Heart left ventricle (tissue), 16 donors: ENCODE measurements at regions not wholly inside any gene's neighbourhood (a gene's known extent, or its start where the extent isn't known, plus 50 kb on each side); places are given as distances from the start of the nearest gene placed in this dataset.

Experiments
- ATAC-seq, 4 donors: fragments of 200-7000 bp; cut with Tn5 transposase; one replicate each; pipeline ENCODE4 v1.9.1; 2020 to 2022; ENCODE audit warnings: moderate library complexity in 4 of 4, mild to moderate bottlenecking in 3 of 4, moderate number of reproducible peaks in 1 of 4
- DNase-seq, 5 donors: peaks; one replicate each; pipeline ENCODE4 v3.0.0-alpha.2; 2020
- H3K27ac ChIP-seq, 12 donors: fragments of 200-600 bp; sonication (generic) in 4 of 12; one replicate each; pipeline versions ENCODE4 v1.5.0 to v1.8.0; 2016 to 2022; ENCODE audit warnings: mild to moderate bottlenecking in 2 of 12
- H3K27me3 ChIP-seq, 9 donors: fragments of 200-600 bp; sonication (generic) in 2 of 9; one replicate each; pipeline versions ENCODE4 v1.5.1 to v1.8.0; 2016 to 2022; ENCODE audit warnings: mild to moderate bottlenecking in 3 of 9
- H3K36me3 ChIP-seq, 9 donors: fragments of 200-600 bp; sonication (generic) in 2 of 9; one replicate each; pipeline versions ENCODE4 v1.5.0 to v1.8.0; 2018 to 2022; ENCODE audit warnings: mild to moderate bottlenecking in 2 of 9
- H3K4me1 ChIP-seq, 12 donors: fragments of 200-600 bp; sonication (generic) in 4 of 12; one replicate each; pipeline versions ENCODE4 v1.5.0 to v1.8.0; 2016 to 2022; ENCODE audit warnings: mild to moderate bottlenecking in 3 of 12
- H3K4me3 ChIP-seq, 12 donors: fragments of 200-600 bp; sonication (generic) in 4 of 12; one replicate each; pipeline versions ENCODE4 v1.5.0 to v1.8.0; 2017 to 2022; ENCODE audit warnings: mild to moderate bottlenecking in 9 of 12, moderate library complexity in 4 of 12
- H3K9me3 ChIP-seq, 12 donors: fragments of 200-600 bp; sonication (generic) in 4 of 12; one replicate each; pipeline versions ENCODE4 v1.5.0 to v1.8.0; 2016 to 2022; ENCODE audit warnings: mild to moderate bottlenecking in 1 of 12
- CTCF ChIP-seq, 12 donors: fragments of 200-600 bp; sonication (generic) in 4 of 12; IDR thresholded peaks; one replicate each; pipeline versions ENCODE4 v1.5.0 to v1.8.0; 2018 to 2022; ENCODE audit warnings: antibody characterized with exemption in 12 of 12, mild to moderate bottlenecking in 5 of 12
- POLR2A ChIP-seq, 2 donors: fragments of 450-650 bp; IDR thresholded peaks; one replicate each; pipeline ENCODE4 v1.6.1; 2017; ENCODE audit warnings: antibody characterized with exemption in 2 of 2, mild to moderate bottlenecking in 2 of 2, moderate library complexity in 2 of 2
- WGBS, 4 donors: extraction: QIAGEN DNeasy Blood & Tissue Kit in 2 of 4; methylation state at CpG; one replicate each; pipeline versions ENCODE4 v1.1.5 to v1.1.7; 2013 to 2018; 5-methylcytosine and 5-hydroxymethylcytosine counted together
- intact Hi-C, 10 donors: fragments of 100-400 bp; cut with DNase I; formaldehyde crosslinking; loops; one replicate each; pipeline versions ENCODE4 v1.11.1 to v1.14.2; 2022
- donor health status: ischemic (EF 13 %, LVEDD 7.1; RV severe dilation, severe dysfunction).
- donor health status: healthy with polysubstance abuse.
- donor health status: DM: no; HTN: yes; CAD: no.
- donor health status: DM: no; HTN: no; CAD: no.
- donor health status: ischemic (EF 25% LVEDD 6.9; RV normal size, moderate dysfunction).
- donor health status: ischemic (EF 25% LVEDD 5.7; RV mildly dilated, moderate dysfunction).
- donor health status: healthy.
- donor health status: DM: yes; HTN: yes; CAD: no.
- donor health status: ischemic (EF 35%, LVEDD 5.7; RV mildly dilated, moderate dysfunction).
- donor health status: nonischemic (EF 11% LVEDD 7.7; RV severe dilation, severe dysfunction).
- donor health status: DM: yes; HTN: yes; CAD: no.
- donor health status: PGD.
- donor health status: ischemic (EF 29% LVEDD 5.4; RV normal size, mild dysfunction).
- donor health status: nonischemic (EF 23%, LVEDD 6.1; RV moderate dilation, normal function).

- 61 to 69% (median 64%) methylated on average over 9 to 10 of the region's 10 CpGs for WGBS, 4 donors
- H3K27me3 ChIP-seq: no peaks in the 10 kb centered on the region
- peaks cover 0 to 4% (median 0%) of the 10 kb centered on the region in 12 donors for H3K4me1 ChIP-seq
- H3K27ac ChIP-seq: no peak overlapping the region
- intact Hi-C loops: loop anchor here in 5 of 10 donors (10.0 kb wide), 2 partner anchors 371 to 1871 kb away; no protein-coding TSS in a partner anchor
- peak in 1 of 4 donors; percentile 18 for ATAC-seq
- H3K4me3 ChIP-seq: no peak overlapping the region
- H3K9me3 ChIP-seq: no peaks in the 10 kb centered on the region
- DNase-seq: no peak
- TF ChIP-seq CTCF (IDR thresholded peaks at IDR 0.05) (no peak), POLR2A (IDR thresholded peaks at IDR 0.05) (no peak)
- no peaks in the 10 kb centered on the region for H3K36me3 ChIP-seq
Observed at GRCh38 chr2:41785251-41786022, 262.4 kb upstream of the PKDCC start.

GRCh38 chr2:41791523-41791922 is 256.3 kb upstream of the PKDCC start:
- DNase-seq: peak in 4 of 5 donors; percentile 34 to 50 (median 42)
- Histone ChIP-seq H3K4me1 (no peaks in the 10 kb centered on the region), H3K36me3 (no peaks in the 10 kb centered on the region), H3K4me3 (no peak overlapping the region), H3K27me3 (no peaks in the 10 kb centered on the region), H3K9me3 (no peaks in the 10 kb centered on the region), H3K27ac (no peak overlapping the region)
- TF ChIP-seq POLR2A (IDR thresholded peaks at IDR 0.05) (no peak), CTCF (IDR thresholded peaks at IDR 0.05) (no peak)
- WGBS, 4 donors: 50 to 67% (median 59%) methylated on average over 1 of the region's 1 CpG
- intact Hi-C loops: no loop called here
- peak in 2 of 4 donors; percentile 44 to 47 for ATAC-seq

- no peaks in the 10 kb centered on the region for H3K4me1 ChIP-seq
- H3K4me3 ChIP-seq: no peak overlapping the region
- ATAC-seq (no peak), DNase-seq (no peak)
- WGBS, 4 donors: 54 to 70% (median 70%) methylated on average over 1 of the region's 1 CpG
- TF ChIP-seq CTCF (IDR thresholded peaks at IDR 0.05): no peak
- TF ChIP-seq POLR2A (IDR thresholded peaks at IDR 0.05): no peak
- peaks cover 0 to 36% (median 7%) of the 10 kb centered on the region in 12 donors for H3K9me3 ChIP-seq
- intact Hi-C loops: no loop called here
- H3K27me3 ChIP-seq: peaks cover 0 to 18% (median 0%) of the 10 kb centered on the region in 9 donors
- no peak overlapping the region for H3K27ac ChIP-seq
- no peaks in the 10 kb centered on the region for H3K36me3 ChIP-seq
Observed at GRCh38 chr2:41803361-41803760, 244.5 kb upstream of the PKDCC start.

- 90 to 96% (median 94%) methylated on average over 2 of the region's 2 CpGs for WGBS, 4 donors
- H3K9me3 ChIP-seq: peaks cover 0 to 19% (median 3%) of the 10 kb centered on the region in 12 donors
- H3K4me1 ChIP-seq: no peaks in the 10 kb centered on the region
- H3K27ac ChIP-seq: no peak overlapping the region
- H3K36me3 ChIP-seq: no peaks in the 10 kb centered on the region
- peaks cover 0 to 31% (median 0%) of the 10 kb centered on the region in 9 donors for H3K27me3 ChIP-seq
- DNase-seq: no peak
- no peak for ATAC-seq
- intact Hi-C loops: no loop called here
- TF ChIP-seq CTCF (IDR thresholded peaks at IDR 0.05): no peak
- TF ChIP-seq POLR2A (IDR thresholded peaks at IDR 0.05): no peak
- no peak overlapping the region for H3K4me3 ChIP-seq
Observed at GRCh38 chr2:41806286-41806685, 241.5 kb upstream of the PKDCC start.
